GM19035 (cell line): ENCODE measurements at regions not wholly inside any gene's neighbourhood (a gene's known extent, or its start where the extent isn't known, plus 50 kb on each side); places are given as distances from the start of the nearest gene placed in this dataset.
"Not testable (repeated sequence)": the region's sequence is repeated elsewhere in the genome, so short reads cannot be mapped to it uniquely, and the experiment has no call there.

Experiments
- ATAC-seq: cut with Tn5 transposase; IDR thresholded peaks from one replicate; pipeline ENCODE4 v1.9.1; 2021; ENCODE audit not compliant: unreplicated experiment

DNA sequence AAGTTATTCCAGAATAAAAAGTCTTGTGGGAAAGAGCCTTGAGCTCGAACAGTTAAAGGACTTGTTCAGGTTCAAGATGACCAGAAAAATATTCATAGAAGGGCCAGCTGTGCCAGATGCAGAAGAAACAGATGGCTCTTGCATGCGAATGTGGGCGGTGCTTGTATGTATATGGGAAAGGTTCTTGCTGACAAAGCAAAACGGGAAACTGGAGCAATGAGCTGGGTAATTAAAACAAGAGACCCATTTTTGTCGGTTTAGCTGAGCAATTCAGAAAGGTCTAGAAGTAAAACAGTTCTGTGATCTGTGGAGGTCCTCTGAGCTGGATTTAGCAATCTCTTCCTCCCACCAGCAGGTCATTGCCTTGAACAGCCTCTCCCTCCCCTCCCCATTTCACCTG, 107.2 kb upstream of the MARK1 start:
- ATAC-seq = no peak

DNA sequence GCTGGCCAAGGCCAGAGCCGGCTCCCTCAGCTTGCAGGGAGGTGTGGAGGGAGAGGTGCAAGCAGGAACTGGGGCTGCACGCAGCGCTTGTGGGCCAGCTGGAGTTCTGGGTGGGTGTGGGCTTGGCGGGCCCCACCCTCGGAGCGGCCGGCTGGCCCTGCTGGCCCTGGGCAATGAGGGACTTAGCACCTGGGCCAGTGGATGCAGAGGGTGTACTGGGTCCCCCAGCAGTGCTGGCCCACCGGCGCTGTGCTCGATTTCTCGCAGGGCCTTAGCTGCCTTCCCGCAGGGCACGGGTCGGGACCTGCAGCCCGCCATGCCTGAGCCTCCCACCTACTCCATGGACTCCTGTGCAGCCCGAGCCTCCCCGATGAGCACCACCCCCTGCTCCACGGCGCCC, 115.6 kb upstream of the MARK1 start:
- ATAC-seq = not testable (repeated sequence)

DNA sequence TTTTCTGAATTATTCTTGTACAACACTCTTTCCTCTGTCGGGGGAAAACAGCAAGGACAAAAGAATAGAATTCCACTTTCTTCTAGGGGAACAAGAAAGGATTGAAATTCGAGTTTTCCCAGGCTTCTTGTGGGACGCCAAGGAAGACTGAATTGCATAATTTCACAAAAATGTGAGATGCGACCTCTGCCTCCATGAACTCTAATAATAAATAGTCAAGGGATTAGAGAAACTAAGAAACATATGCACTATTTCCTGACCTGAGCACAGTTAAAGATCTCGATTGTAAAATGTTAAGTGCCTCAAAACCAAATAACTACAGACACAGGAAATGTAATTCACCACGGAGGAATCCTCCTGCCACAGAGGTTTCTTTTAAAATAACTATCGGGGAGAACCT, 117.3 kb upstream of the MARK1 start:
- ATAC-seq = no peak

DNA sequence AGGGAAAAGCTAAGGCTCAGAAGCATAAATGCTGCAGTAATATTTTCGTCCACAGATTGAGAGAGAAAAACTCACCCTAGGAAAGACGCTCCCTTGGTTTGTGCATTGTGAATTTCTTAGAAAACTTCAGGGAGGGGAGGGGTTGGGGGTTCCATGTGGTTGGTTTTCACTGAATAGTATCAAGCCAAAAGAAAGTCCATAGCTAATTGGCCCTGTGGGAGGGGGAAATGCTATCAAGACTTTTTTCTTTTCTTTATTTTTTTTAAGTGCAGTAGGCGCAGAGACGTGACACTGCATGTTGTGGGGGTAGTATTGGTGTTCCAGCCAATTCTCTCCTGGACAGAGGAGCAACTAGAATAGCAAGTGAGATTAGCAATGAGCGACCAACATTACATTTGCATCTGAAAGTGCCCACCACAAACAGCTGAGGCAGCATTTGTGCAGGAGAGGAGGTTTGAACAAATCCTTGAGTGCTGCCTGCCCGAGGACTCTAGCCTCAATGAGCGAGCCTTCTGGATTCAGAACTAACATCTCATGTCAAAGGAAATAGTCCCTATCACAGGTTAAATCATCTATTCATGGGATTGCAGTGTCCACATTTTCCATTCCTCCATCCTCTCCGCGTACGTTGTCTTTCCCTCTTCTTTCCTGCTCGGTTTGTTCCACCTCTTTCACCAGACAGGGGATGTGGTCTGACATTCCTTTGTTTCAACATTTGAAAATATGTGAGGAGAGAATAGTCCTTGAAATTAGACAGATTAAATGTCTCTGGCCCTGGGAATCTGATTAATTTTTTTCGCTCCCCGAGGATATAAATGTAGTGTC, 118.0 kb upstream of the MARK1 start:
- ATAC-seq = no peak

DNA sequence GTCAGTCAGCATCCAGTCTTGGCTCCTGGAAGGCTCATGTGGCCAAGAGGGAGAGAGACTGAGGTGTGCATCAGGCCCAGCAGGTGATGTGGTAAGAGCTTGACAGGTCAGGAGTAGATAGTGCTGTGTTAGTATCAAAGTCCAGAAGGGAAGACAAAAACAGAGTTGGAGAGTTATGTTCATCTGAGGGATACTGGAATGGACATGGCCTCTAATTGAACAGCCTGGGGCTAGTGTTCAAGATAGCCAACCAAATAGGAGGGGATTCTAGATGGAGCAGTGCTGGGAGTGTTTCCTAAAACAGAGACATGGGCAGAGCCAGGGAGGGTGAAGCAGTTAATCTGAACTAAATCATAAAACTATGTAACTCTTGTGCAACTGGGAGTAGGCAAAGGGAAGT, 120.7 kb upstream of the MARK1 start:
- no peak for ATAC-seq

DNA sequence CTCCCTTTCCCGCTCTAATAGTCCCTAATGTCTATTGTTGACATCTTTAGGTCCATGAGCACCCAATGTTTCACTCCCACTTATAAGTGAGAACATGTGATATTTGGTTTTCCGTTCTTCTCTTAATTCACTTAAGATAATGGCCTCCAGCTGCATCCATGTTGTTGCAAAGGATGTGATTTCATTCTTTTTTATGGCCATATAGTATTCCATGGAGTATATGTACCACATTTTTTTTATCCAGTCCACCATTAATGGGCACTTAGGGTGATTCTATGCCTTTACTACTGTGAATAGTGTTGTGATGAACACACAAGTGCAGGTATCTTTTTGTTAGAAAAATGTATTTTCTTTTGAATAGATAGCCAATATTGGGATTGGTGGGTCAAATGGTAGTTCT, 126.0 kb upstream of the RAB3GAP2 start:
- ATAC-seq = no peak

DNA sequence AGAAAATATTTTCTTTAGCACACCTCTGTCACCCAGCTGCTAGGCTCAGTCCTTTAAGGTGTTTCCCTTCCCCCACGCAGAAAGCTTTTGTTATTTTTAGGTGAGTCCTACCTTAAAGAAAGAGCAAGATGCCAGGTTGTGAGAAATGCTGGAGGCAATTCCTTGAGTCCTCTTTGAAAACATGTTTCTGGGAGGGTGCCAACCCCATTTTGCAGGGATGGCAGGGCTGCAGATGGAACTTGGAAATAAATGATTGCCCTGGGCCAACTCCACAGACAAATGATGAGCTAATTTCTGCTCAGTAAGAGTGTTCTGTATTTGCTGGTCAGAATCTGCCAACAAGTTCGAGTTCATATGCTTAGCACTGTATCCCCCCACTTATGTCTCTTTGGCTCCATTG, 119.2 kb upstream of the RAB3GAP2 start:
- ATAC-seq = no peak

DNA sequence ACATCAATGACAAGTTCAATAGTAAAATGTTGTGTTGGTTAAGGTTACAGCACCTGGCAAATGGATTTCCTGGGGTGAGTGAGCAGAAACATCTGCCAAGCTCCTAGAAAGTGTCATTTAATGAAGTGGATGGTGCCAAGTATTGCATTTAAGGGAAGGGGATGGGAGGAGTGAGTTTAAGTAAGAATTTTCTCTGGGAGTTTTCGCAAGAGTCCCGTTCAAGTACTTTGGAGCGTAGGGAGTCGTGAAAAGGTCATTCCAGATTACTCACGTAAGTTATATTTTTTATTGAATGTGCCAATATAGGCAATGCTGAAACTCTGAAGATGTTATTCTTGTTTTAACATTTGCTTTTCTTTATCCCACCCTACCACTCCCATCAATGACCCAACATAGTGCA, 117.4 kb upstream of the RAB3GAP2 start:
- ATAC-seq = no peak

DNA sequence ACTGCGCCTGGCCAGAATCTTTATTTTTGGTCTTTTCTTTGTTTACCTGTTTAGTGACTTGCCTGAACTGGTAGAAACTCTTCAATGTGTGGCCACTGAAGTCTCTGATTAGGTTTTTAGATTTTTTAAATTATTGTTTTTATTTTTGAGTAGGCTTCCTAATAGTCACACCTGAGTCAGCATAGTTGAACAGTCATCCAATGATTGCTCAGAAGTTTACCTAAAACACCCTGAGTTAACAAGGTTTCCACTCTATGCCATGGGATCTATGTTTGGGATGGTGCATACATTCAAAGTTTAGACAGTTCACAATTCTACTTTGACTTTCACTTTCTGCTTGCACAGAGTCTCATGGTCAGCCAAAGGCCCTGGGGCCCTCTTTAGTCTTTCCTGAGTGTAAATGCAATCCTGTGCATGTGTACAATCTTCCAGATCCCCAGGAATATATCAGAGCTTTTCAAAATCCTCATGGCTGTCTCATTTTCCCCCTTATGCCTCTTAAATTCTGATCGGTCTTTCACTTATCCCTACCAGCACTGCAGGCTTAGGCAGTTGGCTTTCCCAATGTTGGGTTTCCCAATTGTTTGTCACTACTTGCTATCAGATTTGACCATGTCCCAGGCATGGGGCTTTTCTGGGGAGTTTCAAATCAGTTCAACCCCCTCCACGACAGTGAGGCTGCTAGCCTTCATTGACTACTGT, 114.4 kb upstream of the RAB3GAP2 start:
- no peak for ATAC-seq

DNA sequence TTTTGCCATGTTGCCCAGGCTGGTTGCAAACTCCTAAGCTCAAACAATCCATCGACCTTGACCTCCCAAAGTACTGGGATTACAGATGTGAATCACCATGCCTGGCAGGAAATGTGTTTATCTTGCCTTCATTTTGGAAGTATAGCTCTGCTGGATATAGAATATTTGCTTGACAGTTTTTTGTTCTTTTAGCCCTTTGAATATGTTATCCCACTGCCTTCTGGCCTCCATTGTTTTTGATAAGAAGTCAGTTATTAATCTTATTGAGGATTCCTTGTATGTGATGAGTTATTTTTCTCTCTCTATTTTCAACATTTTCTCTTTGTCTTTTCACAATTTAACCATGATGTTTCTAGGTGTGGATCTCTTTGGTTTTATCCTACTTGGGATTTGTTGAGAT, 112.9 kb upstream of the RAB3GAP2 start:
- ATAC-seq = no peak

DNA sequence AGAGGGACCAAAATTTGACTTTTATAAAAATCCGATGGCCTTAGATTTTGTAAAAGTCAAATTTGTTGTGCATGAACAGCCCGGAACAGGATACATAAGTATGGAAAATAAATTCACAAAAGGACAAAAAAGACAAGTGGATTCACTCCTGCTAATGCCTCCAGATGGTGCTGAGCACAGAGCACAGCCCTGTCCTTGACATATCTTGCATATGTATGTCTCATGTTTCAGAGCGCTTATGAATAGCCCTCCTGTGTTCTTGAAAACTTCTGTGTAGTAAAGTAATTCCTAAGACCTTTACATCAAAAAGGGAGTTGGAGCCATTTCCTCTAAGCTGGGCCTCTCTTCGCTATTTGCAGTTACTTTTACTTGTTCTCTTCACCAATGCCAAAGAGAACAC, 110.7 kb upstream of the RAB3GAP2 start:
- no peak for ATAC-seq

DNA sequence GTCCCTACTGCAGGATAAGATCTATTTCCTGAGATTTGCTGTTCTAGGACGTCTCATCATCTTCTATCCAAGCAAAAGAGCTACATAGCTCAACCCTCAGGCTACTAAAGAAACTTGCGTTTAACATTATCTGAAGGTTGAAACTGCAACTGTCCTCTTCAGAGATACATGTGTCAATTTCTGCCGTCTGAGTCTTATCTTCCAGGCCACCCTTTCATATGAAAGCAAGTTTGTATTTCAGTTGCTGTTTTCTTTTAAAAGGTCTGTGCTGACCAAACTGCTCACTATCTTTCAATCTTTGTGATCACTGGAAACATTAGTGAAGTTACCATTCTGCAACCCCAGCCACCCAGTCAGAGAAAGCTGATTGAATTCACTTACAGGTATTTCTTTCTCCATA, 108.6 kb upstream of the RAB3GAP2 start:
- ATAC-seq = no peak

DNA sequence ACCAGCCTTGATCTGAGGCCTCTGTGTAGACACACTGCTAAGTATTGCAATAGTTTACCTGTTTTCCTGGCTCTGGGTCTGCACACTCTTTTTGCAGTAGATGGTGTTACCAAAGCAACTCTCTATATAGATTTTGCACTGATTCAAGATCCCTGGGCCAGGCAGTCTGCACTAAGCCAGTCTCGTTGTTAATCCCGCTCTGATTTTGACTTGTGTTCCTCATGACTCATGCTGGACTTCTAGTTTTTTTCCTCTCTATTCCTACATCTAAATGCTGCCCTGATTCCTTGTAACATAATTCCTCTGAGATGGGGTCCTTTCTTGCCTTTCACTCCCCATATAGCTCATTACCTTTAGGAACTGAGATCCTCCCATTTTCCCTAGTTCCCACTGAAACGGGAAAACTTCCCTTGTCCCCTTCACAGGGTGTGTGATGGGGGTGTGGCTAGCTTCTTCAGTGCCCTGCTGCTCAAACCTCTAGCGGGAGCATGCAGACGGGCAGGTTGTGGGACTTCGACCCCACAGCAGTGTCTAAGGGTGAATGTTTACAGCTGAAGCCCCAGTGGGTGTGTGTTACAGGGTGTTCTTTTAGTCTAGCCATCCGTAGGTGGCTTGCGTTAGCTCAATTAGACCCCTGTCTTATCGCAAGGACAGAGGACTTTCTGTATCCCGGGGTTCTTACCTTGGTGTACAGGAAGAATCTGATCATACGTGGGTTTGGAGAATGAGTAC, 106.5 kb upstream of the RAB3GAP2 start:
- ATAC-seq = no peak

DNA sequence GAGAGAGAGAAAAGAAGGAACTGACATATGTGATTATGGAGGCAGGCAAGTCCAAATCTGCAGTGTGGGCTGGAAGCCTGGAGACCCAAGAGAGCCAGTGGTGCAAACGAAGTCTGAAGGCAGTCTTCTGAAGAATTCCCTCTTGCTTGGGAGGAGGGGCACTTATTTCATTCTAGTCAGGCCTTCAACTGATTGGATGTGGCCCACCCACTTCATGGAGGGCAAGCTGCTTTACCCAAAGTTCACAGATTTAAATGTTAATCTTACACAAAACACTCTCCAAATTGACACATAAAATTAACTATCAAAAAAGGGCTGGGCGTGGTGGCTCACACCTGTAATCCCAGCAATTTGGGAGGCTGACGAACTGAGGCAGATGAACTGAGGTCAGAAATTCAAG, 103.5 kb upstream of the RAB3GAP2 start:
- no peak for ATAC-seq

DNA sequence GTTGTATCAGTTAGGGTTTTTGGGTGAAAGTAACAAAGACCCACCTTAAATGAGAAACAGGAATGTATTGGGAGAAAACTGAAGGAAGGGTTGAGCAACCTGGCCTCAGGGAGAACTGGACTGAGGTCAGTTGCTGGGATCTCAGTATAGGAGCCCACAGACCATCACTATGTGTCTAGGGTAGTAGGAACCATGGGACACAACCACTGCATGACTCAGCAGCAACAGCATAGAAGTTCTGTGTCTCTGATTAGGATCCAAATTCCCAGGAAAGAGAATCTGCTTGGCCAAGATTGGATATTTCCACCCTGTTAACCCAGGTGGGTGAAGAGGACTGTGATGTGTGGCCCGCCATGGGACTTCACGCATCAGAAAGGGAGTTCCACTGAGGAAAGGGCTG, 102.2 kb upstream of the RAB3GAP2 start:
- ATAC-seq = no peak

DNA sequence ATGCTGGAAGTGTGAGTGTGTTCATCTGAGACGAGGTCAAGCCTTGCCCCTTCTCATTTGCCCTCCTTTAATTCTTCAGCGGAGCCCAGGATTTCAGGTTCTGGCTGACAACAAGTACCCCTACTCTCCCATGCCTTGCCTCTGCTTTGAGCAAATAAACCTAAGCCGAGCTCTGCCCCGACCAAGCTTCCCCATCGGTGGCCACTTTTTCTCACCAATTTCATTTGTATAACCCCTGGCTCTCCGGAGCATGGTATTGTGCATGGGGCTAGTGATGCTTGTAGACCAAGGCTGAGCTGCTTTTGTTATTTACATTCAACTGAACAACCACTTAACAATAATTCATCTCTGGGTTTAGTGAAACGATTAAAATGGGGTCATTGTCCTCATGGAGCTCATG, 100.2 kb upstream of the RAB3GAP2 start:
- no peak for ATAC-seq

DNA sequence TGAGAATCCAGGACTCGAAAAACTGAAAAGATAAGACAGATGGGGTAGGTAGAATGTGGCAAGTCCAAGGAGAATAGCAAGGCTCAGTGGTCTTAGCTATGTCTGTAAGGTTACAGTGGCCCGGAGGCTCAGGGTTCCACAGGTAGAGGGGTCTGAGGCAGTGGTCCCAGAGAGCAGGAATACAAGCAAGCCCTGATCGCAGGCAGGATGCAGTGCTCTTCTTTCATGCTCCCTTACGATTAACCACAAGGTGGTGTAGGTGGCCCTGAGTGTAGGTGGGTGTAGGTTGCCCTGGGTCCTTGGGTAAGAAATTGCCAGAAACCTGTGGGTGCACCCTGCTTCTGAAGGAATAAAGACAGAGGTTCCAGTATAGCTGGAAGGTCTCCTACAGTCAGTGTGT, 99.1 kb upstream of the RAB3GAP2 start:
- no peak for ATAC-seq

DNA sequence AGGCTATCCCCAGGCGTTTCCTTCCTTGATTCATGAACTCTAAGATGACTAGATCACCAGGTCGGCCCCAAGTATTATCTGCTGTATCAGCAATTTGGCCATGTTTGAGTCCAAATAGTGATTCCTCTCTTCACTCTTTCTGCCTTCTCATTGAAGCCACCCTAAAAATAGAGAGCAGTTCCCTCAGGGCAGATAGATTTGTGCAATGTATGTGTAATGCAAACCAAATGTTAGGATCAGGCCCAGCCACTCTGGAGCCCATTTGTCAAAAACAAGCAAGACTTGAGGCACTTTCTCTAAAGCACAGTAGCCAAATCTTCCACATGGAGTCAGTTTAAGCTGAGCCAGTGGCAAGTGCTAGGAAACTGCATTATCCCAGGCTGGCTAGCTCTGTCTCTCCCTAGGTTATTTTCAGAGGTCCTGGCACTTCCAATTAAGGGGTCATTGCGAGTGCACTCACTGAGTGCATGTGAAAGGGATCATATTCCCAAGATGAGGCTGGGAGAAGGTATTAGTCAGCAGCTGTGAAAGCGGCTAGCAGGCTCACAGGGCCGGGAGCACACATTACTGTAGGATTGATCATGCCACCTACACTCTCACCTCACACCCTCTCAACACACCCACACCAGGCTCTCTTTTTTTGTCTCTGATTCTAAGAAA, 97.9 kb upstream of the RAB3GAP2 start:
- ATAC-seq = no peak

DNA sequence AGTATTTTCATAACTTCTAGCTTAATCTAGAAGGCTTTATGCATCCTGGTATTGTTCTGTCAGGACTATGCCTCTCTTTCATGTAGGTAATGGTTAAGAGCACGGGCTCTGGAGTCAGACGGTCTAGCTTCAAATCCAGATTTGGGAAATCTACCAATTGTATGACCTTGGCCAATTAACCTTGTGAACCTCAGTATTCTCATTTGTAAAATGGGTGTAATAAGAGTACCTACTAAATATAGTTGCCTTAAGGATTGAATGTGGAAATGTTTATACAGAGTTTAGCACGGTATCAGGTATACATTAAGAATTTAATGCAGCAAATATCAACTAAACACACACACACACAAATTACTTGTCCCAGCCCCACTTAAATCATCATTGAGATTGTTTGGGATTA, 97.3 kb upstream of the RAB3GAP2 start:
- no peak for ATAC-seq

DNA sequence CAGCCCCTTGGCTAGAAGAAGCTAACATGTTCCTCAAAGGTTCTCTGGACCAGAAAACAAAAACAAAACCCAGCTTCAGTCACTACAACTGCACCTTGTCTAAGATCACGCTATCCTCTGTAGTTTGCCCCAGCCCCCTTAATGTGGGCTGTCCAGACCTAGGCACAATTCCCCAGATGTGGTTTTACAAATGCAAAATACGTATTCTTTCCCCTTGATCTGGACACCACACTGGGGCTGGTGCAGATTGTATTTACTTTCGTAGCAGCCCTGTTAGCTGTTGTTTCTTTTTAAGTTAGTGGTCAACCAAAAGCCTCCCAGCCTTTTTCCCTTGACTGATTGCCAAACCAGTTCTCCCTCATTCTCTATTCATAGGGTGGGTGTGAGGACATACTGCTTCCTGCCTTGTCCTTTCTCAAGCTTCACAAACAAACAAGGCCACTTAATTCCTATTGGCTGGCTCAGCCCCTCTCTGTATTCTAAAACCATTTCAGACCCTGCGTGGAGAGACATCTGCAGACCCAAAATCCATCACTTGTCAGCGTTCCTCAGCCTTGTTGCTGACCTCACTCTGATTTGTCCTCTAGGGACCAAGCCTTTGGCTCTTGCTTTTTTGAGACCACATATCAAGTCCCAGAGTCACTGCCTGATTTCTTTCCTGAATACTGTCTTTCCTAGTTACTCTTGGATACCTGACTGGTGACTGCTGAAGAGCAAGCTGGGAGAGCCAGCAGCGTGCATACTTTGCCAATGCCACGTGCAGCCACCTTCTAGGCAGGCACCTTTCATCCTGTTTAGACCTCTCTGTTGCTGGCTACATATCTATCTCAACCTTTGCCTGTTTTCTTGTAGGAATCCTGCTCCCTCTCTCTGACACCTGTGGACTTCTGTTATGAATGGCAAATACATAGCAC, 96.4 kb upstream of the RAB3GAP2 start:
- ATAC-seq = no peak
